Epidermal melanocyte (primary cell): ENCODE measurements at regions not wholly inside any gene's neighbourhood (a gene's known extent, or its start where the extent isn't known, plus 50 kb on each side); places are given as distances from the start of the nearest gene placed in this dataset.
"Not testable (repeated sequence)": the region's sequence is repeated elsewhere in the genome, so short reads cannot be mapped to it uniquely, and the experiment has no call there.

Experiments
- DNase-seq: peaks from one replicate; pipeline ENCODE4 v3.0.0; 2011; ENCODE audit warnings: low spot score; ENCODE audit not compliant: insufficient read length

GRCh38 chr11:22444076-22444475 is 105.9 kb downstream of the SLC17A6 start:
- no peak for DNase-seq

DNA sequence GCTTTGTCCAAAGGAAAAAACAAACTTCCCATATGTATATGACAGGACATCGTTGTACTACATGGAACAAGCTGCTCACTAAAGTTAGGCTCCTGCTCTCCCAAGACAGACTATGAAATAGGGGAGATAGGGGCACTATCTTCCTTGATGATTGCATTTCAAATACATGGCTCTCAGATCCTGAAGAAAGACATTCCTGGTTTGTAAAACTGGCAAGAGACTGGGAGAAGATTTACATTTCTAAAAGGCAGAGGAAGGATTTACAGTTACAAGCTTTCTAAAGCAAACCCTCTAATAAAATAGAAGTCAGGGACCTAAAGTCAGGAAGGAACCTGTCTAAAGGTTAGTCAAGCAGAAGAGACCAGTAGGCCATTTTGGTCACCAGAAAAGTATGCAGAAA is 103.7 kb downstream of the SLC17A6 start:
- DNase-seq: no peak

GRCh38 chr11:22435582-22435981 is 97.4 kb downstream of the SLC17A6 start:
- DNase-seq: not testable (repeated sequence)

GRCh38 chr11:22433517-22433916 is 95.3 kb downstream of the SLC17A6 start:
- no peak for DNase-seq

GRCh38 chr11:22433094-22433455 is 94.9 kb downstream of the SLC17A6 start:
- DNase-seq: no peak

- no peak for DNase-seq
Observed at GRCh38 chr11:22432291-22433093, 94.3 kb downstream of the SLC17A6 start.

GRCh38 chr11:22431106-22431505 is 92.9 kb downstream of the SLC17A6 start:
- no peak for DNase-seq

- DNase-seq: no peak
Observed at GRCh38 chr11:22430639-22431038, 92.5 kb downstream of the SLC17A6 start.

DNA sequence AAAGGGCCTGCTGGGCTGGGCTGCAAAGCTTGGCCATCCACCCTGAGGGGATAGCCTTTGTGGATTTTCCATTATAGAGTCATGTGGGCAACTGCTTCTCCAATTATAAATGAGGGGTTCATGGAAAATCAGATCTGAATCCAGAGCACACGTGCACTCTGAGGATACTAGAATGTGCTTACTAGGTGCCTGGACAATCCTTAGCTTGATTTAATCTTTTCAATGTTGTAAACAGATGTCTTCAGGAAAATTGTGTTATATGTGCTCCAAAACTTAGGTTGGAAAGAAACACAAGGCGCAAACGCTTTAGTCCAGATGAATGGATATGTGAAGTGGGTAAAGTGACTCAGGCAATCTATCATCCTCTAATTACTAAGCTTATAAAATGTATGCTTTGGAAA is 92.0 kb downstream of the SLC17A6 start:
- no peak for DNase-seq
